CD4-positive, alpha-beta T cell treated with Interleukin-6 at 100 ng/mL for 8 hours (primary cell): ENCODE measurements at regions not wholly inside any gene's neighbourhood (a gene's known extent, or its start where the extent isn't known, plus 50 kb on each side); places are given as distances from the start of the nearest gene placed in this dataset.

Source experiments
- DNase-seq: peaks from one replicate; pipeline ENCODE4 v3.0.0-alpha.2; 2020; ENCODE audit warnings: mixed read lengths, low spot score

GRCh38 chr7:51521694-51522312 is 205.2 kb upstream of the COBL start:
- DNase-seq, result no peak

GRCh38 chr7:51521054-51521453 is 204.4 kb upstream of the COBL start:
- DNase-seq, result no peak

- no peak for DNase-seq
Measured at GRCh38 chr7:51518646-51519045, 202.0 kb upstream of the COBL start.

- DNase-seq, result no peak
Measured at GRCh38 chr7:51517187-51517586, 200.6 kb upstream of the COBL start.

GRCh38 chr7:51501620-51502019 is 185.0 kb upstream of the COBL start:
- DNase-seq, result no peak

GRCh38 chr7:51482976-51483375 is 166.4 kb upstream of the COBL start:
- DNase-seq, result no peak

GRCh38 chr7:51481421-51481820 is 164.8 kb upstream of the COBL start:
- DNase-seq, result no peak

DNA sequence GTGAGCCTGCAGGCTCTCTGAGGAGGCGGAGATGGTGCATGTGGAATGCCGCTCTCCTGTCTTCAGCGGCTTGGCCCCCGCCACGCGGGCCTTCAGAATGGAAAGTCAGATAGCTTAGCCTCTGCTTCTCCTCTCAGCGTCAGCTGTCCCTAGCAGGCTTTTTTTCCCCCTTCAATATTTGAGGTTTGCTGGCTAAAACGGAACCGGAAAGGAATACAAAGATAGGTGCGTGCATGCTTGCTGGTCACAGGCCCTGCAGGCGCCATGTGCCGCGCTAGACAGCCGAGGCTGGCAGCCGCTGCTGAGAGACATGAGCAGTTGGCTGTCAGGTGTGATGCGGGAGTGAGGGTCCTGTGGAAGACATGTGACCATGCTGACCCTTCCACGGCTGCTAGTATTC is 161.2 kb upstream of the COBL start:
- DNase-seq, result no peak

GRCh38 chr7:51477323-51477722 is 160.7 kb upstream of the COBL start:
- DNase-seq, result no peak

DNA sequence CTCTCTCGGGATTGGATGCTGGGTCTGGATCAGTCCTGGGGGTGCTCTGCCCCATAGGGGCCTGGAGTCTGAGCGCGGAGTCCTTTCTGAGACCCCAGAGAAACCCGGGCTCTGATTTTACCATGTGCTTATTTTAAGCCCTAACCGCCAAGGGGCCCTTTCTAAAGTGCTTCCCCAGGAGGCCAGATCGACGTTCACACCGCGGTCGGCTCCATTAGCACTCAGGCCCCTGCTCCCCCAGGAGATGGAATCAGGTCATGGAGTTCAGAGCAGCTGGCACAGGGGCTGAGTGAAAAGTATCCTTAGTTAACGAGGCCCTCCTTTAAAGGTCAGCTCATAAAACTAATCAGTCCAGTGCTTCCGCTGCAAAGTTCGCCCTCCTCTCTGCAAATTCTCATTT is 159.4 kb upstream of the COBL start:
- no peak for DNase-seq

- no peak for DNase-seq
Measured at GRCh38 chr7:51472873-51473272, 156.3 kb upstream of the COBL start.

DNA sequence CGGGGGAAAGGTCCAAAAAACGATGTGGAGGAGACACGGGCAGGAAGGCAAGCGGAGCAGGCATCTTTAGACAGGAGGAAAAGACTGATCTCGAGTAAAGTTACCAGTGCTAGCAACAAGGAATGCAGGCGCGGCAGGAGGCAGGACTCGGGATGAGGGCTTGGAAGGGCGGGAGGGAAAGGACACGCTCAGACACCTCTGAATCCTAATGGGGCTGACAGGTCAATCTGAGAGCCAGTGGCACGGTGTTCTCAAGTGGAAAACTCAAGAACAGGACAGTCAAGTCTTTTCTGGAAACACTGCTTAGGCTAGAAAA is 155.3 kb upstream of the COBL start:
- DNase-seq, result no peak

- no peak for DNase-seq
Measured at GRCh38 chr7:51471210-51471980, 154.8 kb upstream of the COBL start.

- no peak for DNase-seq
Measured at GRCh38 chr7:51467384-51468017, 150.9 kb upstream of the COBL start.

GRCh38 chr7:51459809-51460208 is 143.2 kb upstream of the COBL start:
- DNase-seq, result no peak

- DNase-seq, result no peak
Measured at GRCh38 chr7:51458693-51459092, 142.1 kb upstream of the COBL start.

GRCh38 chr7:51457079-51457478 is 140.5 kb upstream of the COBL start:
- DNase-seq, result no peak

DNA sequence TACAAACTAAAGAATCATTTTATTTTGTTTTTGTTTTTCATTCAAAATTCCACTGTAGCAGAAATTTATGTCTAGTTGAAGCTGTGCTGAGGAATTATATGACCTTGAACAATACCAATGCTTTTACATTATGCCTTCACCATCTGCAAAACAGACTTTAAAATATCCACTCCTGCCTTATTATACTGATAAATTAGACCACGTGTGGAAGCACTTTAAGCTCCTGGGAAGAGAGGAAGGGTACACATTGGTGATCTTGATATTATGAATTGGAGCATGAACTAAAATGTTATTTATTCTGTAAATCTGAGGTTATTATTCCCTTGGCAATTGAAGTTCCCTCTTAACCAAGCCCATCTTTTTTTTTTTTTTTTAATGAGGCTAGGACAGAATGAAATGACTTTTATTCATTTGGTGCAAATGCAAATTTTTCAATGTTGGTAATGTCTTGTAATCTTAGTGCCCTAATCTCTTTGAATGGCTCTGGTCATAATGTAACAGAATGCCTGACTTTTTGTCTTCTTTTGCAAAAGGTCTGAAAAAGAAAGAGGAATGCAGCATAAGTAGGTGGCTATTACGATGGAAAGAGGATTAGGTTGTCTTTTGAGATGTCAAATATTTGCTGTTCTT is 139.9 kb upstream of the COBL start:
- DNase-seq, result no peak

DNA sequence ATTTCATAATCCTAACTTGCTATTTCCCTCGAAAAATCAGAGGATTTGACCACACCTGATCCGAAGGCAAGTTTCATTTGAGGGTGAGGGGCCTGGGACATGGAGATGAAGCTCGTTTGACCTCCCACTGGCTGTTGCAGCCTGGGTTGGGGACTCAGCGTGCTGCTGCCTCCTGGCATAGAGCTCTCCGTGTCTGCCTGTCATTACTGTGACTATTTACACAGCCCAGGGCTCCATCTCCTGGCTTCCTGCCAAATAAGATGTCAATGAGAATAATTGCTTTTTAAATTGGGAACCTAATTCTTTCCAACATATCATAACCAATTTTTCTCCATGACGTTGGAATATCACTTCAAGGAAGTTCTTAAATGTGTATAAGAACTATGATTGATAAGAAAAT is 139.3 kb upstream of the COBL start:
- DNase-seq, result no peak

DNA sequence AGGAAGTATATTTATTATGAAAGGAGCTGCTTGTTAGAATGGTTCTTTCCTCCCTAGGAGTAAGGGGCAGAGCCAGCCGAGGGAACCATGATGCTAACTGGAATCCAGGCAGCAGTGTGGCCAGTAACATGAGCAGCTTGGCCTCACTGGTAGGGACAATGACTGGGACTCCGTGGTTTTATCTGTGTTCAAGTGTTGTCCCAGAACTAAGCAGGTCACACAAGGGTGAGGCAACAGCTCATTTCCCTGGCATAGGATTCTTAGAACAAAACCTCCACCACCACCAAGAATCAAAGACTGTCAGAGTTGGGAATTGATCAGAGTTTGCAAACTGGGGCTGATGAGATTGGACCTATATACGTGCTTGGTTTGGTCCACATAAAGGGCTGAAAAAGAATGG is 138.9 kb upstream of the COBL start:
- DNase-seq, result no peak

GRCh38 chr7:51455086-51455485 is 138.5 kb upstream of the COBL start:
- DNase-seq, result no peak

DNA sequence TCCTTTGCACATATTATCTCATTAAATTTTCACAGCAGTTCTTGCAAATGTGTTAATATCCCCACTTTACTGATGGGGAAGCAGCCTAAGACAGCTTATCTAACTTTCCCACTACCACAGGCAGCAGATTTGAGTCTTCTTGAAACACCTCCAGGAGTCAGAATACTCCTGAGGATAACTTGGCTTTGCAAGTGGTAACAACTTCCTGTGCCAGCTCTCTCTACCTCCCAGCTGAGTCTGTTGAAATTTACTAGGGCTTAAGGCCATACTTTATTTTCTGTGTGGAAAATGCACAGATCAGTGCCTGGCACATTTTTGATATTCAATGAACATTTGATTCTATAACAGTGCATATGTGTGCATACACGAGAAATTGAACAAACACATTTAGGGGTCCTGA is 136.1 kb upstream of the COBL start:
- DNase-seq, result no peak
